Spleen (tissue), 7 donors: ENCODE measurements at regions not wholly inside any gene's neighbourhood (a gene's known extent, or its start where the extent isn't known, plus 50 kb on each side); places are given as distances from the start of the nearest gene placed in this dataset.

Source experiments
- CTCF ChIP-seq, 11 experiments: fragments of 200-600 bp in 7 of 11; fragments of 450-650 bp in 4 of 11; sonication (generic) in 4 of 11; IDR thresholded peaks in 8 of 11; conservative IDR thresholded peaks in 3 of 11; 1 replicate in 7 of 11; 2 replicates in 4 of 11; pipeline versions ENCODE4 v1.4.0 to v1.8.0; 2016 to 2021; ENCODE audit warnings: antibody characterized with exemption in 11 of 11, inconsistent platforms in 4 of 11, mild to moderate bottlenecking in 1 of 11
- POLR2A ChIP-seq, 3 donors: fragments of 450-650 bp; IDR thresholded peaks; one replicate each; pipeline ENCODE4 v1.5.1; 2017; ENCODE audit warnings: antibody characterized with exemption in 3 of 3, mild to moderate bottlenecking in 1 of 3
- POLR2AphosphoS5 ChIP-seq, 3 donors: sonication (generic); formaldehyde crosslinking; IDR thresholded peaks; one replicate each; pipeline ENCODE4 v1.5.1; 2017; ENCODE audit warnings: antibody characterized with exemption in 3 of 3
- donor health status: DM: no; HTN: no; CAD: no; lungs with moderate emphysema.
- donor health status: DM: no; HTN: no; CAD: no.
- donor health status: DM: no; HTN: no; CAD: no.

GRCh38 chr11:24068197-24068596, 428.7 kb upstream of the LUZP2 start:
- TF ChIP-seq CTCF (IDR thresholded peaks at IDR 0.05 in 8 of 11, conservative IDR thresholded peaks at IDR 0.05 in 3 of 11) (no peak), POLR2A (IDR thresholded peaks at IDR 0.05) (no peak), POLR2AphosphoS5 (IDR thresholded peaks at IDR 0.05) (no peak)
